Loucy (cell line): ENCODE measurements at regions not wholly inside any gene's neighbourhood (a gene's known extent, or its start where the extent isn't known, plus 50 kb on each side); places are given as distances from the start of the nearest gene placed in this dataset.

ENCODE experiments used
- EZH2phosphoT487 ChIP-seq: fragments of 200-600 bp; IDR thresholded peaks from 2 replicates; pipeline ENCODE4 v1.6.1; 2018; ENCODE audit warnings: antibody characterized with exemption, mild to moderate bottlenecking, moderate library complexity, borderline replicate concordance
- TF ChIP-seq, protein P1 (sequence below): fragments of 200-600 bp; sonication (generic); conservative IDR thresholded peaks from 2 replicates; pipeline ENCODE4 v1.5.1; 2014; ENCODE audit warnings: mild to moderate bottlenecking, antibody characterized with exemption, low read length

DNA sequence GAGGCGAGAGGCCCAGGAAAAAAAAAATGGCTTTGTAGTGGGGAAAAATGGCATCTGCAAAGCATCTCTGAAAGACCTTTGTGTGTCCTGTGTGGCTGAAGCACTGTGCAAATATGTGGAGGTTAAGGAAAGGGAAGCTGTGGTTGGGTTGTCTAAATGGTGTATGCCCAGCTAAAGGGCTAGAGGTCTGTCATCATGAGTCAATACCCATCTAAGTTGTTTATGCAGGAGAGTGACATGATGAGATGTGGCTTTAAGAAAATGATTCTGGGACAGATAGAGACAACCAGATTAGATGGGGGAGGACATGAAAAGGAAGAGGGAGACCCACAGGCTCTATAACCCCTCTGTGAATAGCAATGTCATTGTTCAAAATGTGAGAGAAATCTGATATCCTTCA lies 280.7 kb downstream of the MFSD1 start:
- TF ChIP-seq, protein P1, sequence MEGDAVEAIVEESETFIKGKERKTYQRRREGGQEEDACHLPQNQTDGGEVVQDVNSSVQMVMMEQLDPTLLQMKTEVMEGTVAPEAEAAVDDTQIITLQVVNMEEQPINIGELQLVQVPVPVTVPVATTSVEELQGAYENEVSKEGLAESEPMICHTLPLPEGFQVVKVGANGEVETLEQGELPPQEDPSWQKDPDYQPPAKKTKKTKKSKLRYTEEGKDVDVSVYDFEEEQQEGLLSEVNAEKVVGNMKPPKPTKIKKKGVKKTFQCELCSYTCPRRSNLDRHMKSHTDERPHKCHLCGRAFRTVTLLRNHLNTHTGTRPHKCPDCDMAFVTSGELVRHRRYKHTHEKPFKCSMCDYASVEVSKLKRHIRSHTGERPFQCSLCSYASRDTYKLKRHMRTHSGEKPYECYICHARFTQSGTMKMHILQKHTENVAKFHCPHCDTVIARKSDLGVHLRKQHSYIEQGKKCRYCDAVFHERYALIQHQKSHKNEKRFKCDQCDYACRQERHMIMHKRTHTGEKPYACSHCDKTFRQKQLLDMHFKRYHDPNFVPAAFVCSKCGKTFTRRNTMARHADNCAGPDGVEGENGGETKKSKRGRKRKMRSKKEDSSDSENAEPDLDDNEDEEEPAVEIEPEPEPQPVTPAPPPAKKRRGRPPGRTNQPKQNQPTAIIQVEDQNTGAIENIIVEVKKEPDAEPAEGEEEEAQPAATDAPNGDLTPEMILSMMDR = no peak
- TF ChIP-seq EZH2phosphoT487 = no peak
